Astrocyte of the spinal cord (primary cell): ENCODE measurements at regions not wholly inside any gene's neighbourhood (a gene's known extent, or its start where the extent isn't known, plus 50 kb on each side); places are given as distances from the start of the nearest gene placed in this dataset.
A peak's percentile ranks its signal among the peaks of the same experiment; 100 is the strongest.

Source experiments
- DNase-seq: peaks from one replicate; pipeline ENCODE4 v3.0.0; 2011; ENCODE audit warnings: low read depth, low spot score
- H3K4me3 ChIP-seq: 2 replicates; pipeline ENCODE4 v1.5.1; 2011; ENCODE audit warnings: low read depth, mild to moderate bottlenecking, low read length, moderate library complexity
- in situ Hi-C: cut with HindIII; loops from 2 replicates; pipeline ENCODE4 v1.10.0; 2017; ENCODE audit warnings: low sequenced_read_pairs
- TF ChIP-seq, protein P1 (sequence below): IDR thresholded peaks from 2 replicates; pipeline ENCODE4 v1.5.1; 2012; ENCODE audit warnings: low read depth, mild to moderate bottlenecking, low read length, inconsistent platforms

DNA sequence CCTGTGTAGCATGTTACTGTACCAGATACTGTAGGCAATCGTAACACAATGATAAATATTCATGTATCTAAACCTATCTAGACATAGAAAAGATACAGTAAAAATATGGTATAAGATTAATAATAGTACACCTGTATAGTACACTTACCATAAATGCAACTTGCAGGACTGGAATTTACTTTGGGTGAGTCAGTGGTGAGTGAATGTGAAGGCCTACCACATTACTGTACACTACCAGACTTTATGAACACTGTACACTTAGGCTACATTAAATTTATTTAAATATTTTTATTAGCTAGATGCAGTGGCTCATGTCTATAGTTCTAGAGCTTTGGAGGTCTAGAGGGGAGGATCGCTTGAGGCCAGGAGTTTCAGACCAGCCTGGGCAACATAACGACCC is 186.6 kb upstream of the ROPN1 start:
- TF ChIP-seq, protein P1, sequence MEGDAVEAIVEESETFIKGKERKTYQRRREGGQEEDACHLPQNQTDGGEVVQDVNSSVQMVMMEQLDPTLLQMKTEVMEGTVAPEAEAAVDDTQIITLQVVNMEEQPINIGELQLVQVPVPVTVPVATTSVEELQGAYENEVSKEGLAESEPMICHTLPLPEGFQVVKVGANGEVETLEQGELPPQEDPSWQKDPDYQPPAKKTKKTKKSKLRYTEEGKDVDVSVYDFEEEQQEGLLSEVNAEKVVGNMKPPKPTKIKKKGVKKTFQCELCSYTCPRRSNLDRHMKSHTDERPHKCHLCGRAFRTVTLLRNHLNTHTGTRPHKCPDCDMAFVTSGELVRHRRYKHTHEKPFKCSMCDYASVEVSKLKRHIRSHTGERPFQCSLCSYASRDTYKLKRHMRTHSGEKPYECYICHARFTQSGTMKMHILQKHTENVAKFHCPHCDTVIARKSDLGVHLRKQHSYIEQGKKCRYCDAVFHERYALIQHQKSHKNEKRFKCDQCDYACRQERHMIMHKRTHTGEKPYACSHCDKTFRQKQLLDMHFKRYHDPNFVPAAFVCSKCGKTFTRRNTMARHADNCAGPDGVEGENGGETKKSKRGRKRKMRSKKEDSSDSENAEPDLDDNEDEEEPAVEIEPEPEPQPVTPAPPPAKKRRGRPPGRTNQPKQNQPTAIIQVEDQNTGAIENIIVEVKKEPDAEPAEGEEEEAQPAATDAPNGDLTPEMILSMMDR: no peak
- in situ Hi-C loops: no loop called here
- DNase-seq: no peak
- H3K4me3 ChIP-seq: no peak overlapping the region

DNA sequence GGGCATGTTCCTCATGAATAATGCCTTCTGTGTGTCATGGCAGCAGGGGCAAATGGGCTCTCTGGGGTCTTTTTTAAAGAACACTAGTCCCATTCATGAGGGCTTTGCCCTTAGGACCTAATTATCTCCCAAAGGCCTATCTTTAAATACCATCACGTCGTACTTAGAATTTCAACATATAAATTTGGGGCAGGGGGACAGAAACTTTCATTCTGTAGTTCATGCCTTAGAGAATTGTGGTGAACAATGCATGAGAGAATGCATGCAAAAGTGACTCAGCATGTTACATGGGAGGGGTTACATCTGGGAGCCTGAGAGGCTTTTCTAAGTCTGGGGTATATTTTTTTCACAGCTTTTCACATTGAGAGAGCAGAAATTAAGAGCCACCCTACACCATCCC is 208.5 kb upstream of the ROPN1 start:
- no peak overlapping the region for H3K4me3 ChIP-seq
- DNase-seq: peak; percentile 13
- TF ChIP-seq, protein P1: no peak
- in situ Hi-C loops: no loop called here

DNA sequence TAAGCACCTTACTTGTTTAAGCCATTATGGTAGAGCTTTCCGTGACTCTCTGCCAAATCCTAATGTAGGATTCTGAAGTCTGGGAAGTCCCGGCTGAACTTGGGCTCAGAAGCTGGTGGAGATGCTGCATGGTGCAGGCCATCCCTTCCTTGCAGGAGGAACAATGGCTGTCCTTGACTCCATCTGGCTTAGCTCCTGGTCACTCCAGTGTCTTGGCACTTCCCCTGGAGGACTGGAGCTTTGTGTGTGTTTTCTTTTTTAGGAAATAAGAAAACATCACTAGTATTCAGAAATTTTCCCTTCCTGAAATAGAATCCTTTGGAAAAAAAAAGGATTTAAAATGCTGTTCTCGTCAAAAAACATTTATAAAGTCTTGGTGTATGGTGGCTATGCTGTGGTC is 209.3 kb upstream of the ROPN1 start:
- TF ChIP-seq, protein P1: no peak
- in situ Hi-C loops: no loop called here
- no peak for DNase-seq
- H3K4me3 ChIP-seq: no peak overlapping the region

DNA sequence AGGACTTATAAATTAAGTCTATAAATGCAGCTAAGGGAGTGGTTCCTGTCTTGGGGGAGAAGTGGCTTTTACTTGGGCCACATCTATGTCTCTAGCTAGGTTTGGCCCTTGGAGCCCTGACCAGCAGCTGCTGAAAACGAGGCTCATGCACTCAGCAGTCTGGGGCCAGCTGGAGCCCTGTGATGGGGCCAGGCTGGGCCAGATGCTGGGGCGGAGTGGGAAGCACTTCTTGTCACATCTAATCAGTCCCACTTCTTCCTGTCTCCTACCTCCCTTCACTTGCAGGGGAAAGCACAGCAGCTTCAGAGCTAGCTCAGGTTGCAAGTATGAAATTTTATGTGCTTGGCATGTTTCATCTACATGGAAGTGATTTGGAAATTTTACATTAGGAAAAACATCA is 209.9 kb upstream of the ROPN1 start:
- TF ChIP-seq, protein P1: no peak
- in situ Hi-C loops: no loop called here
- no peak for DNase-seq
- H3K4me3 ChIP-seq: no peak overlapping the region

DNA sequence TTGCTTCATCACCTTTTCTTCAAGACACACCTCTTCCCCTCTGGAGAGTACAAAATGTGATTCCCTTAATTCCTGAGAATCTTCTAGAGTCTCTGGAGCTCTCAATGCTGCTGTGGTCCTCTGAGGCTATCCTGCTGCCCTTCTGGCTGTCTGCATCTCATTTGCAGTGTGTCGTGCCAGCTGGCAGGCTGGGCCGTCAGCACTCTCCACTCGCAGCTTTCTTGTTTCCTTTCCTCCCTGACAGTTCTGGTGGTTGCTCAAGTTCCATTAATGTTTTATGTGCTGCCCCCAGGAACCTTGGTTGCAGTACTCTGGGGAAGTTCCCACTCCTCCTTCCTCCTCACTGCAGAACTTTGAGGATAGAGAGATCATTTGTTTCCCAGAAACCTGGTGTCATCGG is 210.8 kb upstream of the ROPN1 start:
- in situ Hi-C loops: no loop called here
- no peak for DNase-seq
- TF ChIP-seq, protein P1: no peak
- H3K4me3 ChIP-seq: no peak overlapping the region

DNA sequence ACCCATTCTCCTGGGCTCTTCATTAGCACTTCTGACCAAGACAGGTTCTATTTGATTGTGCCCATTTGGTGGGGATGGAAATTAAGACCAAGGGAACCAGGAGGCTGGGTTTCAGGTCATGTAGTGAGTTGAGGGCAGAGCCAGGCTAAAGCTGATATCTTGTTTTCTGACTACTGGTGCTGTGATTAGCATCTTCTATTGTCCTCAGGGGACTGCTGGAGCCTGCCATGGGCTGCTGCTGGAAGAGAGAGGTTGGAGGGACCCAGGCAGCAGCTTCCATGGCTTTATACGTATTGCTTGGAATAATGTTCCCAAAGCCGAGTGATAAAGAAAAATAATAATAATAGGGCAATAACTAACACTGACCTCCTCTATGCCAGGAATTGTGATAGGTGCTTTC is 211.4 kb upstream of the ROPN1 start:
- H3K4me3 ChIP-seq: no peak overlapping the region
- DNase-seq: no peak
- in situ Hi-C loops: no loop called here
- TF ChIP-seq, protein P1: no peak
